Neural crest cell (in vitro differentiated cells): ENCODE measurements at regions not wholly inside any gene's neighbourhood (a gene's known extent, or its start where the extent isn't known, plus 50 kb on each side); places are given as distances from the start of the nearest gene placed in this dataset.
A peak's percentile ranks its signal among the peaks of the same experiment; 100 is the strongest.

Experiments used
- DNase-seq: peaks from one replicate; pipeline ENCODE4 v3.0.0; 2021; ENCODE audit warnings: low read depth, mixed read lengths, low spot score
- H3K27ac Mint-ChIP-seq: one replicate; pipeline ENCODE4 v1.8.0; 2021; ENCODE audit warnings: mild to moderate bottlenecking, mixed read lengths; ENCODE audit not compliant: unreplicated experiment
- H3K27me3 Mint-ChIP-seq: 2 replicates; pipeline ENCODE4 v1.8.0; 2021; ENCODE audit warnings: low read depth, mild to moderate bottlenecking, mixed read lengths
- H3K36me3 Mint-ChIP-seq: 2 replicates; pipeline ENCODE4 v1.8.0; 2021; ENCODE audit warnings: low read depth, mild to moderate bottlenecking, mixed read lengths
- H3K4me1 Mint-ChIP-seq: 2 replicates; pipeline ENCODE4 v1.8.0; 2021; ENCODE audit warnings: mixed read lengths
- H3K4me3 Mint-ChIP-seq: one replicate; pipeline ENCODE4 v1.8.0; 2021; ENCODE audit warnings: mild to moderate bottlenecking, mixed read lengths
- H3K9me3 Mint-ChIP-seq: 2 replicates; pipeline ENCODE4 v1.8.0; 2021; ENCODE audit warnings: mixed read lengths
- CTCF ChIP-seq: fragments of 200-600 bp; sonication (generic); conservative IDR thresholded peaks from 2 replicates; pipeline ENCODE4 v1.5.0; 2021; ENCODE audit warnings: antibody characterized with exemption, mild to moderate bottlenecking

GRCh38 chr5:93305984-93306383 lies 275.0 kb downstream of the NR2F1-AS1 start:
- H3K4me3 Mint-ChIP-seq = no peak overlapping the region
- no peak overlapping the region for H3K27ac Mint-ChIP-seq
- no peaks in the 10 kb centered on the region for H3K36me3 Mint-ChIP-seq
- H3K4me1 Mint-ChIP-seq = peaks cover 52% of the 10 kb centered on the region
- DNase-seq = no peak
- no peak for TF ChIP-seq CTCF
- peaks cover 2% of the 10 kb centered on the region for H3K9me3 Mint-ChIP-seq
- H3K27me3 Mint-ChIP-seq = no peaks in the 10 kb centered on the region

DNA sequence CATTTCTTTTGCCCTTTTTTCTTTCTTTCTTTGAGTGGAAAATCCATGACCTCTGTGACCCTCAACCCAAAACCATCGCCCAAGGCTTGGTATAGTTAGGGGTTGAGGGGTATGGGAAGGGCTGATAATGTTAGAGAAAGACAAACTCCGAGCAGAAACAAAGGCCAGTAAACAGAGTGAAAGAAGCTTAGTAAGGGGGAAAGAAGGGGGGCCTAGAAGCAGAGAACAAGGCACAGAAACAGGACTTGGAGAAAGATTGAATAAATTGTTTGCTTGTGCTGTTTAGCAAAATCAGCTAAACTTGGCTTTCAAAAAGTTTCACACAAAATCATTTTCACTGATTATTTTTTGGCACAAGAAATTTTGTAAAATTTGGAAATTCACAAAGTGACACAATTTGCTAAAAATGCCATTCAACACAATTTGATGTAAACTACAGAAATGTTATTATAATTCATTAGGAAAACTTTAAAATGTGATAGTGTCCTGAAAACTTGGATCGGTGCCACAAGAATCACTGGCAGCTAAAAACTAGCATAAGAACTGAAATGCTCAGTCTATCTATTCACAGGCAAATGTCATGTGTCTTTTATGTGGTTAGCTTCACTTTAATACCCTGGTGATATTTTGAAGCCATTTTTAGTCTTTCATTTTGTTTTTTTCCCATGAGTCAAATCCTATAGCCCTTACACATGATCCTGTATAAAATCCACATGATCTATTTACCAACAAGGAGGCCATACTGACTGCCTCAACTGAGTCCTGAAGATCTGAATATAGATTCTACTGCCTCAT lies 276.4 kb downstream of the NR2F1-AS1 start:
- Mint-ChIP-seq H3K4me3 (peak overlapping the region; percentile 31), H3K27me3 (no peaks in the 10 kb centered on the region), H3K4me1 (peaks cover 65% of the 10 kb centered on the region), H3K27ac (peak overlapping the region; percentile 64), H3K9me3 (no peaks in the 10 kb centered on the region), H3K36me3 (no peaks in the 10 kb centered on the region)
- no peak for TF ChIP-seq CTCF
- DNase-seq = peak; percentile 22

DNA sequence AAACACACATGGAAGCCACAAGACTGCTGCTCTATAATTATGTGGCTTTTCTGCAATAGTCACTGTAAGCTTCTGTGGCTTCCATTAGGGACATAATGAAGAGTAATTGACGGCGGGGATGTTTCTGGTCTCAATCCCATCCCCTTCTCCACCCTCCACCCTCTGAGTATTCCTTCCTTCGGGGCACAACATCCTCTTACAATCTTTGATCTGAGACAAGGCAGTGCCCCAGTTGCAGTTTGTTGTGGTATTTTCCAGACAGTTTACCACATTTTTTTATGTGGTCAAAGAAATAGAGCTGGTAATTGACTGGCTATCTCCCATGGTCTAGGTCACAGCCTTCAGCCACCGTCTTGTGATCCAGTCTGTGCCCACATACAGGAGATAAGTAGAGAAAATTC lies 277.7 kb downstream of the NR2F1-AS1 start:
- no peak for TF ChIP-seq CTCF
- H3K36me3 Mint-ChIP-seq = no peaks in the 10 kb centered on the region
- H3K4me1 Mint-ChIP-seq = peaks cover 77% of the 10 kb centered on the region
- no peaks in the 10 kb centered on the region for H3K9me3 Mint-ChIP-seq
- no peak for DNase-seq
- H3K4me3 Mint-ChIP-seq = peak overlapping the region; percentile 12
- no peaks in the 10 kb centered on the region for H3K27me3 Mint-ChIP-seq
- H3K27ac Mint-ChIP-seq = no peak overlapping the region

GRCh38 chr5:93302711-93303110 lies 278.3 kb downstream of the NR2F1-AS1 start:
- no peak for DNase-seq
- Mint-ChIP-seq H3K36me3 (no peaks in the 10 kb centered on the region), H3K4me3 (peak overlapping the region; percentile 12), H3K4me1 (peaks cover 83% of the 10 kb centered on the region), H3K27me3 (no peaks in the 10 kb centered on the region), H3K9me3 (no peaks in the 10 kb centered on the region), H3K27ac (no peak overlapping the region)
- no peak for TF ChIP-seq CTCF

GRCh38 chr5:93300945-93301344 lies 280.1 kb downstream of the NR2F1-AS1 start:
- H3K27ac Mint-ChIP-seq = peak overlapping the region; percentile 59
- no peak for DNase-seq
- TF ChIP-seq CTCF = no peak
- peaks cover 86% of the 10 kb centered on the region for H3K4me1 Mint-ChIP-seq
- H3K4me3 Mint-ChIP-seq = no peak overlapping the region
- no peaks in the 10 kb centered on the region for H3K36me3 Mint-ChIP-seq
- H3K9me3 Mint-ChIP-seq = no peaks in the 10 kb centered on the region
- H3K27me3 Mint-ChIP-seq = no peaks in the 10 kb centered on the region
